ENCODE measurements at regions not wholly inside any gene's neighbourhood (a gene's known extent, or its start where the extent isn't known, plus 50 kb on each side); places are given as distances from the start of the nearest gene placed in this dataset.
"Not testable (repeated sequence)": the region's sequence is repeated elsewhere in the genome, so short reads cannot be mapped to it uniquely, and the experiment has no call there.

DNA sequence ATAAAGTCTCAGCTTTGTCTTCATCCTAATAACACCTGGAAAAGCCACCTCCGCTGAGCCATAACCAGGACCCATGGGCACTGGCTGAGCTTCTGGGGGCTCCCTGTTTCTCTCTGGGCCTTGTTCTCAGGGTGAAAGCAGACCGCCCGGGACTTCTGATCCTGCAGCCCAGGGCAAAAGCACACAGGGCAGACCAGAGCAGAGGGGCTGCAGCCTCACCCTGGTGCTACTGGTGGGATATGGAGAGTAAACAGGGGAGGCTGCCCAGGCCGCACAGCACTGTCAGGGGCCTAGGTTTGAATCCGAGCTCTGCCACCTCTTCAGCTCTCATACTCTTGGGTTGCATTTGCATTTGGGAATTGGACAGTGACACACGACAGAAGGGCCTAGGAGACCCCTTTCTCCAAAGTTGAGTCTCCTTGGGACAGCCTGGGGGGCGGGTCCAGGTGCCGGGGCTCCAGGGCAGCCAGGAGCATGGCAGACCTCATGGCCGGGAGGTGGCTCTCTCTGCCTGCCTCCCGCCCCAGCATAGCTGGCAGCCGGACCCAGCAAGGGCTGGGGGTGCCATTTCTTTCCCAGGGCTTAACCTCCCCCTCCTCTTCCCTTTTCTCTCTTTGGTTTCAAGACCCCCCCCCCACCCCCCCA, 164.9 kb downstream of the INHBB start:
- H3K36me3 ChIP-seq, result no peaks in the 10 kb centered on the region
- no peak overlapping the region for H3K4me3 ChIP-seq
- H3K9me3 ChIP-seq, result no peaks in the 10 kb centered on the region
- H3K4me1 ChIP-seq, result peaks cover 0 to 35% (median 4%) of the 10 kb centered on the region in 4 donors
- peaks cover 0 to 5% of the 10 kb centered on the region in 2 donors for H3K27me3 ChIP-seq
- H3K27ac ChIP-seq, result no peak overlapping the region
- DNase-seq (ENCODE audit: low spot score in 2 of 2), result no peak
- WGBS, 2 donors, result 81 to 92% methylated on average over 10 to 11 of the region's 11 CpGs
- TF ChIP-seq, protein P1, sequence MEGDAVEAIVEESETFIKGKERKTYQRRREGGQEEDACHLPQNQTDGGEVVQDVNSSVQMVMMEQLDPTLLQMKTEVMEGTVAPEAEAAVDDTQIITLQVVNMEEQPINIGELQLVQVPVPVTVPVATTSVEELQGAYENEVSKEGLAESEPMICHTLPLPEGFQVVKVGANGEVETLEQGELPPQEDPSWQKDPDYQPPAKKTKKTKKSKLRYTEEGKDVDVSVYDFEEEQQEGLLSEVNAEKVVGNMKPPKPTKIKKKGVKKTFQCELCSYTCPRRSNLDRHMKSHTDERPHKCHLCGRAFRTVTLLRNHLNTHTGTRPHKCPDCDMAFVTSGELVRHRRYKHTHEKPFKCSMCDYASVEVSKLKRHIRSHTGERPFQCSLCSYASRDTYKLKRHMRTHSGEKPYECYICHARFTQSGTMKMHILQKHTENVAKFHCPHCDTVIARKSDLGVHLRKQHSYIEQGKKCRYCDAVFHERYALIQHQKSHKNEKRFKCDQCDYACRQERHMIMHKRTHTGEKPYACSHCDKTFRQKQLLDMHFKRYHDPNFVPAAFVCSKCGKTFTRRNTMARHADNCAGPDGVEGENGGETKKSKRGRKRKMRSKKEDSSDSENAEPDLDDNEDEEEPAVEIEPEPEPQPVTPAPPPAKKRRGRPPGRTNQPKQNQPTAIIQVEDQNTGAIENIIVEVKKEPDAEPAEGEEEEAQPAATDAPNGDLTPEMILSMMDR (IDR thresholded peaks at IDR 0.05), result no peak
- TF ChIP-seq POLR2A (IDR thresholded peaks at IDR 0.05) (no peak), EP300 (IDR thresholded peaks at IDR 0.05) (no peak)

DNA sequence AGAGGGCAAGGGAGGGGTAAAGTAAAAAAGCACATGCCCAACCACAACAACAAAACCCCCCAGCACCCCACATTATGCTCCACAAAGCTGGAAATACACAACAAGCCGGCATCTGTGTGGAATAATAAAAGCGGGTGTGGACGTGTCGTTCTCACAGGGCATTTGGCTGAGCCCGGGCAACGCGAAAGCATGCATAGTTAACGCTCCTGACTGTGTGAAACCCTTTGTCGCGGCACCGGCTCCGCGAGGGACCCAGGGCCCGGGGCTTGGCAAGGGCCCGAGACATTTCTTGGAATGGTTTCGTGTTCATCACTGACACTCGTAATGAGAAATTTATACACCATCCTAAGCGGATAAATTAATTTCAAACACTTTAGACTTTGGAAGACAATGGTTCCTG, 165.6 kb downstream of the INHBB start:
- WGBS, 2 donors, result 33 to 43% methylated on average over 18 of the region's 18 CpGs
- TF ChIP-seq POLR2A (IDR thresholded peaks at IDR 0.05), result no peak
- TF ChIP-seq EP300 (IDR thresholded peaks at IDR 0.05), result no peak
- TF ChIP-seq, protein P1 (IDR thresholded peaks at IDR 0.05), result no peak
- Histone ChIP-seq H3K27me3 (peaks cover 0 to 5% of the 10 kb centered on the region in 2 donors), H3K4me1 (peaks cover 0 to 39% (median 4%) of the 10 kb centered on the region in 4 donors), H3K27ac (no peak overlapping the region), H3K4me3 (no peak overlapping the region), H3K9me3 (no peaks in the 10 kb centered on the region), H3K36me3 (no peaks in the 10 kb centered on the region)
- DNase-seq (ENCODE audit: low spot score in 2 of 2), result no peak

DNA sequence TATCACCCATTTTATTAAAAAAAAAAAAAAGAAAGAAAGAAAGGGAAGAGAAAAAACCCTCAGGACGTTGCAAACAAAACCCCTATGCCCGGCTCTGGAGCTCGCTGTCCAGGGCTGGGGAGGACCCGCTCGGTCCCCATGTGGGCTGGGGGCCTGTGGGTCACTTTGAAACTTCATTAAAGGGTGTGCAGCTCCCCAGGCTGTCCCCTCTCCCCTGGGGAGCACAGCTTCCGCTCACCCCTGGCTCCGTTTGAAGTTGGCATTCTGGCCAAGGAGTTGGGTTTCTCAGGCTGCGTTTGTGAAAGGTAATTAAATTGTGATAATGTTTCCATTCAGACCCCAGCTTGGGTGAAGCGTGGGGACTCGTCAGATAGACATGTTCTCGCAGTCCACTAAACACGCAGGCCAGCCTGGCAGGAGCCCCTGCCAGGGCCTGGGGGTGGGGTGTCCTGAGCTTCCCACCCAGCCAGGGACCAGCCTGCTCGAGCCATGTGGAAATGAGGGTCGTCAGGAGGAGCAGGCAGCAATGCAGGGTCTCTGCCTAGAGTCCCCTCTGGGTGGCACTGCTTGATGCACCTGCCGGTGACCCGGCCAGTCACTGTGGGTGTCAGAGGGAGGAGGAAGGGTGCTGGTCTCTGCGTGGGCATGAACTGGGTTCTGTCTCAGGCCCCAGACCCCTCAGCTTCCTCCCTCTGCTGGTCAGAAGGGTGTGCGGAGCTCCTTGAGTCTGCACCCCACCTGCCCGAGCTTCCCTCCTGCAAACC, 166.2 kb downstream of the INHBB start:
- DNase-seq (ENCODE audit: low spot score in 2 of 2), result no peak
- Histone ChIP-seq H3K4me1 (peaks cover 0 to 45% (median 4%) of the 10 kb centered on the region in 4 donors), H3K27ac (no peak overlapping the region), H3K4me3 (no peak overlapping the region), H3K9me3 (no peaks in the 10 kb centered on the region), H3K27me3 (peaks cover 0 to 5% of the 10 kb centered on the region in 2 donors), H3K36me3 (no peaks in the 10 kb centered on the region)
- 67 to 71% methylated on average over 15 to 19 of the region's 19 CpGs for WGBS, 2 donors
- TF ChIP-seq EP300 (IDR thresholded peaks at IDR 0.05) (no peak), POLR2A (IDR thresholded peaks at IDR 0.05) (no peak)
- TF ChIP-seq, protein P1 (IDR thresholded peaks at IDR 0.05), result no peak

DNA sequence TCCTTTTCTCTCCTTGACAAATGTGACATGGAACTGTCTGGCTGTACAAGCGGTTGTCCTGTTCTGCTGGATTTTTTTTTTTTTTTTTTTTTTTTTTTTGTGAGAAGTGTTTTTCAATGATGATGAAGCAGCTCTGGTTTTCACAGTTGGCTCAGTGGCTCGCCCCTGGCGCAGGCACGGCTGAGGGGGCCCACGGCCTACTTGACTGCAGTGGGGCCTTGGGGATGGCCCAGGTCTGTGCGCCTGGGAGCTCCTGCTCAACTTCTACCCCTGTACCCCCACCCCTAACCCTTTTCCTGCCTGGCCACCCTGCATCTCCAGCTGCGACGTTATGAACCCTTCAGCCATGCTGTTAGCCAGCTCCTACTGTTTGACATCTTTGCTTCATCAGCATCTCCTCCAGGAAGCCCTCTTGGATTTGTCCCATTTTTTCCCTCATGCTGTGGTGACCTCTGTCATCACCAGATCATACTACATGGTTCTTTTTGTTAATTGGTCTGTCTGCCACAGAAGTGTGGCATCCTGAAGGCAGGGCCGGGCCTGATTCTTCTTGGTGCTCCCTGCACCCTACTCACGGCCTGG, 167.9 kb downstream of the INHBB start:
- peaks cover 0 to 5% of the 10 kb centered on the region in 2 donors for H3K27me3 ChIP-seq
- no peak for DNase-seq (ENCODE audit: low spot score in 2 of 2)
- no peak overlapping the region for H3K27ac ChIP-seq
- no peaks in the 10 kb centered on the region for H3K9me3 ChIP-seq
- no peaks in the 10 kb centered on the region for H3K36me3 ChIP-seq
- WGBS, 2 donors, result 93 to 94% methylated on average over 10 of the region's 10 CpGs
- no peak for TF ChIP-seq EP300 (IDR thresholded peaks at IDR 0.05)
- TF ChIP-seq, protein P1 (IDR thresholded peaks at IDR 0.05), result no peak
- peaks cover 0 to 36% (median 2%) of the 10 kb centered on the region in 4 donors for H3K4me1 ChIP-seq
- no peak overlapping the region for H3K4me3 ChIP-seq

DNA sequence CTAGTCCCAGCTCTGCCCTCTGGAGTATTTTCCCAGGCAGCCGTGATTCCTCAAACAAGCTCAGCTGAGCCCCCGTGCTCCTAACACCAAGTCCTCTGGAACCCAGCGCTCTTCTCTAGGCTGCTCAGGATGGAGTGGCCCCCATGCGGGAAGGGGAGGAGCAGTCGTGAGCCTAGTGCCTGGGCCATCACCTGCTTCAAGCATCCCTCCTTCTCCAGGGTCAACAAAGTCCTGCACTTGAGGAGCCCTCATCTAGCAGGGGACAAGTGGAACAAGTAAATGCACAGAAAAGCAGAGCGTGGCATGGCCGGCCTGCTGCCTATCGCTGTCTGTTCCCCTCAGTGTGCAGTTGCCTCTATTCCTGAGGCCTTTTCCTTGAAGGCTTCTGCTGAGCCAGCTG, 168.6 kb downstream of the INHBB start:
- Histone ChIP-seq H3K4me1 (peaks cover 0 to 29% (median 0%) of the 10 kb centered on the region in 4 donors), H3K27me3 (peaks cover 0 to 5% of the 10 kb centered on the region in 2 donors), H3K27ac (no peak overlapping the region), H3K4me3 (no peak overlapping the region), H3K9me3 (no peaks in the 10 kb centered on the region), H3K36me3 (no peaks in the 10 kb centered on the region)
- TF ChIP-seq, protein P1 (IDR thresholded peaks at IDR 0.05), result no peak
- TF ChIP-seq EP300 (IDR thresholded peaks at IDR 0.05) (no peak), POLR2A (IDR thresholded peaks at IDR 0.05) (no peak)
- no peak for DNase-seq (ENCODE audit: low spot score in 2 of 2)
- 83 to 93% methylated on average over 7 to 8 of the region's 8 CpGs for WGBS, 2 donors

DNA sequence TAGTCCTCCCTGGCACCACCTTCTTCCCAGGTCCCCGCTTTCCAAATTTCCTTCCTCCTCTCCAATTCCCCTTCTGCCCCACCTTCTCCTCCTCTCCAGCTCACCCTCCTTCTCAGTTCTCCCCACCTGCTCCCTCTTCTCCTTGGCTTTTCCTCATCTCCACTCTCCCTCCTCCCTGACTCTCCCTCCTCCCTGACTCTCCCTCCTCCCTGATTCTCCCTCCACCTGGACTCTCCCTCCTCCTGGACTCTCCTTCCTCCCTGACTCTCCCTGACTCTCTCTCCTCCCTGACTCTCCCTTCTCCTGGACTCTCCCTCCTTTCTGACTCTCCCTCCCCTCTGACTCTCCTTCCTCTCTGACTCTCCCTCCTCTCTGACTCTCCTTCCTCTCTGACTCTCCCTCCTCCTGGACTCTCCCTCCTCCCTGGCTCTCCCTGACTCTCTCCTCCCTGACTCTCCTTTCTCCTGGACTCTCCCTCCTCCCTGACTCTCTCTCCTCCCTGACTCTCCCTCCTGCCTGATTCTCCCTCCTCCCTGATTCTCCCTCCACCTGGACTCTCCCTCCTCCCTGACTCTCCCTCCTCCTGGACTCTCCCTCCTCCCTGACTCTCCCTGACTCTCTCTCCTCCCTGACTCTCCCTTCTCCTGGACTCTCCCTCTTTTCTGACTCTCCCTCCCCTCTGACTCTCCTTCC, 169.3 kb downstream of the INHBB start:
- H3K4me1 ChIP-seq, result peaks cover 0 to 22% (median 0%) of the 10 kb centered on the region in 4 donors
- H3K27me3 ChIP-seq; H3K4me3 ChIP-seq; H3K27ac ChIP-seq; H3K9me3 ChIP-seq; H3K36me3 ChIP-seq; DNase-seq (ENCODE audit: low spot score in 2 of 2): not testable (repeated sequence)
- 95 to 100% methylated on average over 1 of the region's 1 CpG for WGBS, 2 donors
